HG03520 (cell line): ENCODE measurements at regions not wholly inside any gene's neighbourhood (a gene's known extent, or its start where the extent isn't known, plus 50 kb on each side); places are given as distances from the start of the nearest gene placed in this dataset.

Experiments used
- ATAC-seq: cut with Tn5 transposase; IDR thresholded peaks from one replicate; pipeline ENCODE4 v1.9.1; 2021; ENCODE audit warnings: mild to moderate bottlenecking, moderate library complexity; ENCODE audit not compliant: unreplicated experiment

DNA sequence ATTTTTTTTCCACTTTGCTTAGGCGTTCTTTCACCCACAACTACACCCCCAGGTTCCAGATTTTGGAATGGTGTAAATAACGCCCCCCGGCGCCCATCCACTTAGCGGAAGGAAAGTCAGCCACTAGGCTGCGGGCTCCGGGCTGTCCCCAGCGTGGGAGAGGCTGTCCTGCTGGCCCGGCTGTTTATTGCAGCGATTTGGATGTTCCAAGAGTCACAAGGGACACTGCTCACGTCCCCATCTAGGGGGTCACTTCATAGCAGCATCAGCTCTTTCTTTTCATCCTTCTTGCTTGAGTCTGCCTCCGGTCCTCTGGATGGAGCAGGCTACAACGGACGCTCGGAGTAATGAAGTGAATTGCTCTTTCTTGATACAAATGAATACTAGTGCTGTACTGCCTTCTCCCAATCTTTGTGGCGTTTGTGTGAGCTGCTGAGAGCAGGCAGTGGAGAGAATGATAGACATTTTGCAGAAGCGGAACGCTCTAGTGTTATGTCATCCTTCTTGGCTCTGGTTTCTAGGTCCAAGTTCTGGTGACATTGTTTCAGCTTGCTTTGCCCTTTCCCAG is 50.7 kb upstream of the PAIP2B start:
- no peak for ATAC-seq

DNA sequence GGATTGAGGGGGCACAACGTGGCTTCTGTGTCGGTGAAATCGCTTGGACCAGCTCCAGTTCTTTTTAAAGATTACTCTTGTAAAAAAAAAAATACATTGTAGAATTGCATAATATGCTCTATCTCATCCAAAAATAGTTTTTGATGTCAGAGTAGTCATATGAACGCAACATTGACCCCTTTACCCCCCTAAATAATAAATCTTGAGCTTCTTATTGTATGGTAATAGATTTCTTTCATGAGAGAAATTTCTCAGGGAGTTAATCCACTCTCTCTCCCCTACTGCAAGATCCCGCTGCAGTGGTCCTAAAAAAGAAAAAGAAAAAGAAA is 50.2 kb upstream of the PAIP2B start:
- ATAC-seq: no peak

- peak; percentile 95 for ATAC-seq
These were observed 49.6 kb upstream of the PAIP2B start for GRCh38 chr2:71276311-71277146.
